Inflammatory macrophage (primary cell): ENCODE measurements at regions not wholly inside any gene's neighbourhood (a gene's known extent, or its start where the extent isn't known, plus 50 kb on each side); places are given as distances from the start of the nearest gene placed in this dataset.
A peak's percentile ranks its signal among the peaks of the same experiment; 100 is the strongest.
"Not testable (repeated sequence)": the region's sequence is repeated elsewhere in the genome, so short reads cannot be mapped to it uniquely, and the experiment has no call there.

Source experiments
- DNase-seq, 2 donors: peaks; one replicate each; pipeline ENCODE4 v3.0.0-alpha.2; 2020 to 2022

GRCh38 chr22:49674479-49675050 is 153.1 kb downstream of the BRD1 start:
- no peak for DNase-seq

GRCh38 chr22:49673048-49673447 is 154.6 kb downstream of the BRD1 start:
- no peak for DNase-seq

GRCh38 chr22:49672014-49672516 is 155.6 kb downstream of the BRD1 start:
- DNase-seq = no peak

- no peak for DNase-seq
Observed at GRCh38 chr22:49671331-49672013, 156.2 kb downstream of the BRD1 start.

GRCh38 chr22:49670456-49671330 is 157.0 kb downstream of the BRD1 start:
- peak in 1 of 2 donors; percentile 53 for DNase-seq

- DNase-seq = not testable (repeated sequence)
Observed at GRCh38 chr22:49669969-49670455, 157.7 kb downstream of the BRD1 start.

- not testable (repeated sequence) for DNase-seq
Observed at GRCh38 chr22:49669427-49669968, 158.2 kb downstream of the BRD1 start.

GRCh38 chr22:49668402-49668801 is 159.3 kb downstream of the BRD1 start:
- peak in 1 of 2 donors; percentile 27 for DNase-seq

GRCh38 chr22:49667236-49667635 is 160.4 kb downstream of the BRD1 start:
- peak; percentile 34 to 47 for DNase-seq

- DNase-seq = no peak
Observed at GRCh38 chr22:49666146-49666809, 161.4 kb downstream of the BRD1 start.

- no peak for DNase-seq
Observed at GRCh38 chr22:49664891-49665290, 162.8 kb downstream of the BRD1 start.

- no peak for DNase-seq
Observed at GRCh38 chr22:49664371-49664881, 163.2 kb downstream of the BRD1 start.

- no peak for DNase-seq
Observed at GRCh38 chr22:49663823-49664222, 163.8 kb downstream of the BRD1 start.

- no peak for DNase-seq
Observed at GRCh38 chr22:49663311-49663711, 164.4 kb downstream of the BRD1 start.

- no peak for DNase-seq
Observed at GRCh38 chr22:49662681-49663080, 165.0 kb downstream of the BRD1 start.

- DNase-seq = no peak
Observed at GRCh38 chr22:49660794-49661781, 166.6 kb downstream of the BRD1 start.

- DNase-seq = no peak
Observed at GRCh38 chr22:49660321-49660720, 167.4 kb downstream of the BRD1 start.

GRCh38 chr22:49659924-49660315 is 167.8 kb downstream of the BRD1 start:
- DNase-seq = no peak

GRCh38 chr22:49659281-49659923 is 168.3 kb downstream of the BRD1 start:
- DNase-seq = no peak

GRCh38 chr22:49658902-49659280 is 168.8 kb downstream of the BRD1 start:
- DNase-seq = no peak
